NCI-H774 (cell line): ENCODE measurements at regions not wholly inside any gene's neighbourhood (a gene's known extent, or its start where the extent isn't known, plus 50 kb on each side); places are given as distances from the start of the nearest gene placed in this dataset.

Experiments used
- DNase-seq: peaks from one replicate; lab custom pipeline; 2025; lab: John Stamatoyannopoulos, UW

GRCh38 chr9:20117482-20117881 is 328.6 kb upstream of the SLC24A2 start:
- DNase-seq: no peak

- no peak for DNase-seq
Observed at GRCh38 chr9:20114974-20115373, 326.1 kb upstream of the SLC24A2 start.

GRCh38 chr9:20112205-20112783 is 323.5 kb upstream of the SLC24A2 start:
- no peak for DNase-seq

GRCh38 chr9:20111173-20111843 is 322.5 kb upstream of the SLC24A2 start:
- no peak for DNase-seq

GRCh38 chr9:20095430-20096092 is 306.7 kb upstream of the SLC24A2 start:
- DNase-seq: no peak

- no peak for DNase-seq
Observed at GRCh38 chr9:20092561-20092960, 303.7 kb upstream of the SLC24A2 start.

GRCh38 chr9:20087481-20087880 is 298.6 kb upstream of the SLC24A2 start:
- no peak for DNase-seq

- DNase-seq: no peak
Observed at GRCh38 chr9:20085842-20086241, 297.0 kb upstream of the SLC24A2 start.

- DNase-seq: no peak
Observed at GRCh38 chr9:20084125-20084524, 295.3 kb upstream of the SLC24A2 start.

GRCh38 chr9:20083390-20083789 is 294.6 kb upstream of the SLC24A2 start:
- DNase-seq: no peak

- no peak for DNase-seq
Observed at GRCh38 chr9:20082831-20083230, 294.0 kb upstream of the SLC24A2 start.

GRCh38 chr9:20082406-20082805 is 293.6 kb upstream of the SLC24A2 start:
- DNase-seq: no peak

GRCh38 chr9:20078246-20078645 is 289.4 kb upstream of the SLC24A2 start:
- DNase-seq: no peak

GRCh38 chr9:20074291-20074690 is 285.5 kb upstream of the SLC24A2 start:
- no peak for DNase-seq

GRCh38 chr9:20070336-20070735 is 281.5 kb upstream of the SLC24A2 start:
- no peak for DNase-seq

GRCh38 chr9:20065796-20066700 is 277.2 kb upstream of the SLC24A2 start:
- DNase-seq: peak; percentile 5

GRCh38 chr9:20065046-20065445 is 276.2 kb upstream of the SLC24A2 start:
- no peak for DNase-seq

GRCh38 chr9:20054734-20055133 is 265.9 kb upstream of the SLC24A2 start:
- DNase-seq: no peak

GRCh38 chr9:20048985-20049384 is 260.1 kb upstream of the SLC24A2 start:
- no peak for DNase-seq

GRCh38 chr9:20048437-20048836 is 259.6 kb upstream of the SLC24A2 start:
- DNase-seq: no peak

- no peak for DNase-seq
Observed at GRCh38 chr9:20044686-20045085, 255.8 kb upstream of the SLC24A2 start.

GRCh38 chr9:20043461-20043860 is 254.6 kb upstream of the SLC24A2 start:
- no peak for DNase-seq
